Left ventricle myocardium superior (tissue), 1 donor: ENCODE measurements at regions not wholly inside any gene's neighbourhood (a gene's known extent, or its start where the extent isn't known, plus 50 kb on each side); places are given as distances from the start of the nearest gene placed in this dataset.
"Not testable (repeated sequence)": the region's sequence is repeated elsewhere in the genome, so short reads cannot be mapped to it uniquely, and the experiment has no call there.

Experiments used
- ATAC-seq: fragments of 200-7000 bp; cut with Tn5 transposase; one replicate; pipeline ENCODE4 v1.9.1; 2020; ENCODE audit warnings: mild to moderate bottlenecking, moderate library complexity
- DNase-seq: peaks from one replicate; pipeline ENCODE4 v3.0.0-alpha.2; 2020
- intact Hi-C: fragments of 100-400 bp; cut with micrococcal nuclease; formaldehyde crosslinking; loops from one replicate; pipeline ENCODE4 v1.11.0; 2022
- donor health status: DM: no; HTN: yes; CAD: no; lungs with severe emphysema.

DNA sequence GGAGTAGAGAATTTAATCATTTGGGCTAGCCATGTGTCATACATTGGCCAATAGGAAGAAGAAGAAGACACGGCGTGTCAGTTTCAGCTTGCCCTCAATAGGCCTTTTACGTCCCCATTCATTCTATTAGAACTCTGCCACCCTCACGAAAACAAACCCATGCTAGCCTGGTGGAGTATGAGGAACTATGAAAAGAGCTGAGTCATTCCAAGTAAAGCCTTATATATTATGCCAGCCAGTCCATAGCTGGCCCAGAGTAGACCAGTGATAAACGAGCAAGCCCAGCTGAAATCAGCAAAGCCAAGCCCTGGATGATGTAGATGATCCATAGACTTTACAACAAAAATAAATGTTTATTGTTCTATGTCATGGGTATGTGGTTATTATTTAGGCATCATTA is 895.1 kb downstream of the TLE1 start:
- intact Hi-C loops, result no loop called here
- ATAC-seq (no peak), DNase-seq (no peak)

DNA sequence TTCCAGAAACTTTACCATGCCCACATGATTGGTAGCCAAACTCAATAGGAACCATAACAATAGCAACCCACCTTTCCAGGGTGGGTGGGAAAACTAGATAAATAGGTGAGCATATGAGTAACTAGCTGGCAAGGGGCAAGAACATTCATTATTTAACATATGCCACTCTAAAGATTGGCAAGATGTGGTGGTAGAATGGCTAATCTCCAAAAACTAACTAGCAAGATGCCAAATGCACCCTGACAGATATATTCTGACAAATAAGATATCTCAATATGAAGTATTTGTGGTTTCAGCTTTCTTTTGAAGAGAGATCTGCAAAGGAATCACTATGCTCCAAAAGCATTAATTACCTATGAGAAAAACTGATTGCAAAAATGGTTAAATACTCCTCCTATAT is 895.6 kb downstream of the TLE1 start:
- intact Hi-C loops, result no loop called here
- ATAC-seq, result no peak

DNA sequence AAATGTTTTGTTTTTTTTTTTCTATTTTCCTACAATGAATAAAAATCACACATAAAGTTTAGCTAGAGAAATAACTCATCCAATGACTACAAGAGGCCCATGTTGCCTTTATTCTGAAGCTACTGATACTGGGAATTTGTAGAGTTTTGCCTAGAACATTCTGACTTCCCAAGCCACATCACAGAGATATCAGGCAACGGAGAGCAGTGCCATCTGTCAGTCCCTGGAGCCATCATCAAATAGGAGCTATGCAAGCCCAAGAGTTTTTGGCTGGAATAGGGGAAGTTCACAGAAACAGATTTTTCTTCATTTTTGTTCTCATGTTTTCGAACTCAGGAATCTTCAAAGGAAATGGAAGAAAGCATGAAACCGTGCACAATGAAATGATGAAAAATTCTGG is 896.6 kb downstream of the TLE1 start:
- intact Hi-C loops, result no loop called here
- DNase-seq, result peak; percentile 23
- ATAC-seq, result peak; percentile 77

More for the DNA sequence above, 895.6 kb downstream of the TLE1 start:
- DNase-seq, result no peak

DNA sequence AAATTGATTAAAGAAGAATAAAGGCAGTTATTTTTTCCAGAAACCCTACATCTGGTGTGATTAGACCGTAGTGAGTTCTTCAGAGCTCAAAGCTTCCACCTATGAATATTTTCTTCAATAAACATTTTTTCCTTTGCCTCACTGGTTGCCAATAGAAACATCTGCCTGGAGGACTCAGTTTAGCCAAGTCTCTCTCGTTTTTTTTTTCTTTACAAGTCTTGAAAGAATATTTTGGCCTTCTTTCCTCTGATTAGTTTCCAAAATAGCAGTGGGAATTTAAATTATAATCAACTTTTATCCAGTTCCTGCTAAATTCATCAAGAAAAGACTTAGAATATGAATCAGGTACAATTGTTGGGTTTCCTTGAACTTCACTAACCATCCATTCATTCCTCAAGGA is 897.5 kb downstream of the TLE1 start:
- no peak for ATAC-seq
- intact Hi-C loops, result no loop called here
- no peak for DNase-seq

DNA sequence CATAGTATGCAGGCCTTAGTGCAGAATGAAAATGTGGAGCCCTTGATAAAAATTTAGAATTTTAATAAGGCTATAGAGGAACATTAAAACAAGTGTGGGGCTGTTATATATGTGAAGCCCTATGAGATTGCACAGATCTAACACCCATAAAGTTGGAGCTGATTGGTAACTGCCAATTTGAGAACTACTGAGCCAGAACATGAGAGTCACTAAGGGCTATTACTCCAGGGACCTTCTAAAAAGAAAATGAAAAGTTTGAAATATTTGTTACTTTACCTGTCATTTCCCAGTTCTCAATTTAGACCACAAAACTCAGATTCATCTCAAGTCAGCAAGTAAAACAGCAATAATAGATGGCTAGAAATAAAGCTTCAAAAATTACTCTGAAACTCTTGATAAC is 898.6 kb downstream of the TLE1 start:
- no peak for ATAC-seq
- intact Hi-C loops, result no loop called here

DNA sequence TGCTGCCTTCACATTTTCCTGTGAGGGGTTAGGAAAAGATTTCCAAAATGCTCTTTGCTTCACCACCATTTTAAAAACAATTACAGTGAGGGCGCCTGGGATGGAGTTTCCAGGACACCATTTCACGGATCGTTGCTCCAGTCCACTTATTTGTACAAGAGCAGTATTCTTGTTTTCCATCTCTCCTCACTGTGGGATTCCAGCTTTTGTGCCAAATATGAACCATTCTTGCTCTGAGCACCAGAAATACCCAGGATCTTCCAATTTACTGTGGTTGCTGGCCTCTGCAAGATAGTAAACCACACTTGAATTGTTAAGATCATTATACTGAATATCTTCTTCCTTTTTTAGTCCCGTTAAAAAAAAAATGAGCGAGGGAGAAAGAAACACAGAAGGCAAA is 899.5 kb downstream of the TLE1 start:
- no peak for DNase-seq
- ATAC-seq, result no peak
- intact Hi-C loops, result no loop called here

More for the DNA sequence above, 898.6 kb downstream of the TLE1 start:
- no peak for DNase-seq

DNA sequence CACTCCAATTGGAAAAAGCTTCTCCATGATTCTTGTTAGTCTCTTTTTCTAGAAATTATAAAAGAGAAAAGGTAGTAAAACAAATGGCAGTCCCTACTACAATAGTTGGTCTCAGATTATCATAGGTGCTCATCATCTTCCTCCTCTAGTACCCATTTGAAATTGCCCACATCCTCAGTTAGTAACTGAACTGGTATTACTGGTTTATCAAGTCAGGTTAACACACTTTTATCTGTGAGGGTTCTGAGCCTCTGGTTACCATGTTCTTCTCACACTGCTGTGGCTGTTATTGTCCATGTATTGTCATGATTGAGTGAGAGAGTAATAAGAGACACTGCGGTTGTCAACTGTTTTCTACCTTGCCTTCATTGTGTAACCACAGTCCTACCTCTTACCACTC is 901.7 kb downstream of the TLE1 start:
- DNase-seq (no peak), ATAC-seq (no peak)
- intact Hi-C loops, result no loop called here

DNA sequence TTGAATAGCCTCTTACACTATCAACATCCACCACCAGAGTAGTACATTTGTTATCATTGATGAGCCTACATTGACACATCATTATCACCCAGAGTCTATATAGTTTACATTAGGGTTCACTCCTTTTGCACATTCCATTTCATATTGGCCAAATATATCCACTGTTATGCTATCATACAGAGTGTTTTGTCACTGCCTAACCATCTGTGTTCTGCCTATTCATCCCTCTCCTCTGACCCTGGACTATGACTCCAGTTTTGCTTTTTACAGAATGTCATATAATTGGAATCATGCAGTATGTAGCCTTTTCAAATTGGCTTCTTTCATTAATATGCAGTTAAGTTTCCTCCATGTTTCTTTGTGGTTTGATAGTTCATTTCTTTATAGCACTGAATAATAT is 904.7 kb downstream of the TLE1 start:
- intact Hi-C loops, result no loop called here
- DNase-seq (no peak), ATAC-seq (no peak)

DNA sequence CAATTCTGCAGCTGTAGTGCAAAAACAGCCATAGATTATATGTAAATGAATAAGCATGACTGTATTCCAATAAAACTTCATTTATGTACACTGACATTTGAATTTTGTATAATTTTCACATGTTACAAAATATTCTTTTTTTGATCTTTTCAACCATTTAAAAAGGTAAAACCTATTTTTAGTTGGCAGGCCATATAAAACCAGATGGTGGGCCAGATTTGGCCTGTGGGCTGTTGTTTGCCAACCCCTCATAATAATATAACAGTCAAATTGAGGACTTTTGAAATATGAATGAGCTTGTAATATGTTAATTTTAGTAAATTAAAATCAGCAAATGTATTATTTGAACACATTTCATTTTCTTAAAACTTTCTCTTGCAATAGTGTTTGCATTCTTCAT is 913.4 kb downstream of the TLE1 start:
- intact Hi-C loops, result loop anchor here (10.0 kb wide), 1 partner anchor 59 kb away; no protein-coding TSS in a partner anchor
- DNase-seq (no peak), ATAC-seq (no peak)

DNA sequence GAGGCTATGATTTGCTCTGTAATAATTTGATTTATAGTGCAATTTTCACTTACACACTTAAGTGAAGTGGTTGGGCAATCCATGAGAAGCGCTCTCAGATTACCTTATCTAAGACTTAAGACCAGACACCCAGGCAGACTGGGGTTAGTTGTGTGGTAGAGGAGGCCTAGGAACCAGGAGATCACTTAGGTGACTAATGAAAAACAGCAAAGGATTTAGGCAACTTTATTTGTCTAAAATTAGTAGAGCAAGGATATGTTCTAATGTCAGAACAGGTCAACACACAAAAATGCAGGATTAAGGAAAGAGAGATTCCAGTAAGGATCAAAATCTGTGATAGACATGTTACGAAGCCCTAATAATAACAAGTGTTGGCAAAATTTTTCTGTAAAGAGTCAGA is 913.8 kb downstream of the TLE1 start:
- ATAC-seq (no peak), DNase-seq (no peak)
- intact Hi-C loops, result loop anchor here (10.0 kb wide), 1 partner anchor 59 kb away; no protein-coding TSS in a partner anchor

DNA sequence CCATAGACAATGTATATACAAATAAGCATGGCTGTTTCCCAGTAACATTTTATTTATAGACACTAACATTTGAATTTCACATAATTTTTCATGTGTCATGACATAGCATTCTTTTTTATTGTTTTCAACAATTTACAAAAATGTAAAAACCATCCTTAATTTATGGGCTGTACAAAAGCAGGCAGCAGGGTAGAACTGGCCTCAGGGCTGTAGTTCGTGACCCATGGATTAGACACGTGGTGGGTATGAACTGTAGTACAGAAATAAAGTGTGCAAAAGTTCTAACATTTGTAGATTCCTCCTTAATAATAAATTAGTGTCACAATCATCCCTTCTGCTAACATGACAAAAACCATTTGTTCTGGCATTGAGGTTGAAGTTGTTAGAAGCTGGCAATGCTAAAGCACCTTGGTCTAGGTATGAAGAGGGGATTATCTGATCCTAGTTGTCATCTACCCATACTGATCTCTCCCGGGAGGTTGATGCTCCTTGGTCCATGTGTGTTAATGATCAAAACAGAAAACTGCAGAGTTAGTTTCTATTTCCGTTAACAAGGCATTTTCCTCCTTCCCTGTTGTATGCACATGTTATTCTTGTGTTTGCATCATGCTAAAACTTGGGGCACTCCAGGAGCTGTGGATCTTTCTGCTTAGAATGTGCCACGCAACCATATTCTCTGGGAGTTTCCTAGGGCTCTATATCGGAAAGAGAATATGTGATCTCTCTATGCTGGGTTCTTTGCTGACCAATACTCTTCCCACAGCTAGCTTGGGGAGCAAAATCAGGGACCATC is 917.6 kb downstream of the TLE1 start:
- DNase-seq, result no peak
- intact Hi-C loops, result loop anchor here (10.0 kb wide), 1 partner anchor 63 kb away; no protein-coding TSS in a partner anchor
- no peak for ATAC-seq

DNA sequence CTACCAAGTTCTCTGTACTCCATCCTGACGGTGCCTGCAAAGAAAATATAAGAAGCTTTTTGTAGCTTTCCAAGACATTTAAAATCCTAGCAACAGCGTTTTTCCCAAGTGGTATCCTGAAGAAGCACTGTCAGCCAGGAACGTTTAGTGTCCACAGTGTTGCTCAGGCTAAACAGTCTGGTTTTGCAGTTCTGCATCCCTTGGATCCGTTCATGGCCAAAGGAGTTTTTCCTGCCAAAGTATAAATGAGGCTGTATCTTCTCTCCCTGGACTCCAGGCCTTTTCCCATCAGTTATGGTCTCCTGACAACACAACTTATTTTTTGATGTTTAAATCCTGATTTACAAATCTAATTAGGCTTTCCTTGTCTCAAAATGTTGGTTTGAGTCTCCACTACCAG is 925.8 kb downstream of the TLE1 start:
- intact Hi-C loops, result no loop called here
- DNase-seq (no peak), ATAC-seq (no peak)

DNA sequence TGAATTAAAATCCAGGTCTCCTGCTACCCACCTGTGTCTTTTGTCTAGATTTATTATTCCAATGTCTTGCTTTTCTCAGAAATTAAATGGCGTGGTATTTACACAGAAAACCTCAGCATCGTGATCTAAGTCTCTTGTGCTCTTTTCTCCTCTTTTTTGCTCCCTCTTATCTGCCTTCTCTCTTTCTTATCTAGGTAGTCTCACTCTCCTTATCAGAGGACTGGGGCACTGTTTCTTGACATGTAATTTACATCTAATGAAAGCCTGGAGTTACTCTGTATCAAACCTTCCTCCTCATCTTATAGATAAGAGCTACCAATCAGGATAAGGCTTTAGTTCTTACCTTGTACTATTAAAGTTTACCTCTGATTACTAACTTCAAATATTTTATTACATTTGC is 933.8 kb downstream of the TLE1 start:
- intact Hi-C loops, result no loop called here
- ATAC-seq (no peak), DNase-seq (no peak)

DNA sequence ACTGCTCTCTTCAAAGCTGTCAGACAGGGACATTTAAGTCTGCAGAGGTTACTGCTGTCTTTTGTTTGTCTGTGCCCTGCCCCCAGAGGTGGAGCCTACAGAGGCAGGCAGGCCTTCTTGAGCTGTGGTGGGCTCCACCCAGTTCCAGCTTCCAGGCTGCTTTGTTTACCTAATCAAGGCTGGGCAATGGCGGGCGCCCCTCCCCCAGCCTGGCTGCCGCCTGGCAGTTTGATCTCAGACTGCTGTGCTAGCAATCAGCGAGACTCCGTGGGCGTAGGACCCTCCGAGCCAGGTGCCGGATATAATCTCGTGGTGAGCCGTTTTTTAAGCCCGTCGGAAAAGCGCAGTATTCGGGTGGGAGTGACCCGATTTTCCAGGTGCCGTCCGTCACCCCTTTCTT is 942.3 kb downstream of the TLE1 start:
- ATAC-seq, DNase-seq, intact Hi-C loops: not testable (repeated sequence)

DNA sequence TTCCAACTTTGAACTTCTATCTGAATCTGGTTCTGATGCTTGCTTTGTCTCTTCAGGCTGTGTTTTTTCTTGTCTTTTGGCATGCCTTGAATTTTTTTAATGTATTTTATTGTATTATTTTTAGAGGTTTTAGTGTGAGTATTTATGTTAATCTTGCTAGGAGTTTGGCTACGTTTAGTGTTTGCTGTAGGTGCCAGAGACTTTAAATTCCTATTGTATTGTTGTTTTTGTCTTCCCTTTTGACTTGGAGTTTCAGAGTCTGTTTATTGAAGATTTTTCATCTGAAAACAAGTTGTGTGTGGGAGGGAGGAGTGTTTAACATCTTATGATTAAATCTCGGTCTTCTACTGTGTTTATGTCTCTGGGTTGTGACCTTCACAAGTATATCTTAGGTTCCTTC is 956.8 kb downstream of the TLE1 start:
- intact Hi-C loops, result no loop called here
- no peak for ATAC-seq
- DNase-seq, result no peak

DNA sequence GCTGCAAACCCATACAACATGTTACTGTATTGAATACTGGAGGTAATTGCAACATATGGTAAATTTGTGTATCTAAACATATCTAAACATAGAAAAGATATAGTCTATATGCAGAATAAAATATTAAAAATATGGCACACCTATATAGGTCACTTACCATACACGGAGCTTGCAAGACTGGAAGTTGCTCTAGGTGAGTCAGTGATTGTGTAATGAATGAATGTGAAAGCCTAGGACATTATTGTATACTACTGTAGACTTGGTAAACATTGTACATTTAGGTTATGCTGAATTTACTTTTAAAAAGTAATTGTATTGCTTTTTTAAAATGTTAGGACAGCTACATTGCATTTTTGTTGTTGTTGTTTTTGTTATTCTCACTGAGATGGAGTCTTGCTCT is 968.8 kb downstream of the TLE1 start:
- no peak for ATAC-seq
- intact Hi-C loops, result no loop called here
- DNase-seq, result no peak

DNA sequence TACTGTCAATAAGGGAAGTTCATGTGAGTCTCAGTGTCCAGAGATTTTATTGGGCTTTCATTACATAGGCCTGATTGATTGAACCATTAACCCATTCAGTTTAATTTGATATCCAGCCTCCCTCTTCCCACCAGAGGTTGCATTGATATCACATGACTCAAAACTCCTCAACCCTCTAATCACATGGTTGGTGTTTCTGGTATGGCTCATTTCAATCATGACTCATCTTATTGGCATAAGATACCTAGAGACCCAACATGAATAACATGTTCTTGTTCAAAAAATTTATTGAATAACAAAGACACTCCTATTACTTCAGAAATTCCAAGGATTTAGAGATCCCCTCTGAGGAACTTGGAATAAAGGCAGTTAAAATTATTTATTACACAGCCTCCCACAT is 982.2 kb downstream of the TLE1 start:
- intact Hi-C loops, result no loop called here
- no peak for ATAC-seq
- DNase-seq, result no peak

DNA sequence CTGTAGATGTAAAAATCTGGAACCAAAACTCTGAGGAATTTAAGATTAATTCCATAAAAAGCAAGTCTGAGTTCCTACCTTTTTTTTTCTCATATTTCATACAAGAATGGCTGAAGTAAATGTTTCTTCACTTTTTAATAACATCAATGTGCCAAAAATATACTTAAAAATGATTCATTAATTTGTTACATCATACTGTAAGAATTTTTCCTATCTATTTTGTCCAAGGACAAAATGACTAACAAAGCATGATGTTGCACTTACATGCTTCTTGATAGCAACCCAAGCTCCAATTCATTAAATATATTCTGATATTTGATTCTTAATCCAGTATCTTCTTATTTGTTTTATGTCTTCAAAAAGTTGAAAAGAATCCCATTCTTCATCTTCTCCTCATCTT is 988.3 kb downstream of the TLE1 start:
- DNase-seq (no peak), ATAC-seq (no peak)
- intact Hi-C loops, result no loop called here

DNA sequence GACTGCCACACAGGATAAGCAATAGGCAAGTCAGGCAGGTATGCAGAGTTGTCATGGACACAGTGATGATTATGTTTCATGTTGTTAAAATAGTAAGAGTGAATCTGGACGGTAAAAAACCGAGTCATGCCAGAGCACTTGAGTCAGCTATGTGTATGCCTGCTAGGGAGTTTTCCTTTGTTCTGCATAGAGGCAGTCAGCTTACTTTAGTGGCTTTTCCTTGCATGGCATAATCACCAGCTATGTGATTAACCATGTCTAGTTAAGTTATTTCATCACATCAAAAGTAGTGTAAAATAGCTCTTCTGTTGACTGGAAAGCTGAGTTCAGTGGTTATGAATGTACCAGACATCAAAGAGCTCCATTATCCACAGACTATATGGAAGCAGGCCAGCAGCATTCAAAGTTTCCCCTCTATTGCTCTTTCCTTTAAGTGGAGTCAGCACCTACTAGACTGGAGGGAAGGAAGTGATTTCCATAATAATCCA is 989.8 kb downstream of the TLE1 start:
- ATAC-seq (no peak), DNase-seq (no peak)
- intact Hi-C loops, result no loop called here

DNA sequence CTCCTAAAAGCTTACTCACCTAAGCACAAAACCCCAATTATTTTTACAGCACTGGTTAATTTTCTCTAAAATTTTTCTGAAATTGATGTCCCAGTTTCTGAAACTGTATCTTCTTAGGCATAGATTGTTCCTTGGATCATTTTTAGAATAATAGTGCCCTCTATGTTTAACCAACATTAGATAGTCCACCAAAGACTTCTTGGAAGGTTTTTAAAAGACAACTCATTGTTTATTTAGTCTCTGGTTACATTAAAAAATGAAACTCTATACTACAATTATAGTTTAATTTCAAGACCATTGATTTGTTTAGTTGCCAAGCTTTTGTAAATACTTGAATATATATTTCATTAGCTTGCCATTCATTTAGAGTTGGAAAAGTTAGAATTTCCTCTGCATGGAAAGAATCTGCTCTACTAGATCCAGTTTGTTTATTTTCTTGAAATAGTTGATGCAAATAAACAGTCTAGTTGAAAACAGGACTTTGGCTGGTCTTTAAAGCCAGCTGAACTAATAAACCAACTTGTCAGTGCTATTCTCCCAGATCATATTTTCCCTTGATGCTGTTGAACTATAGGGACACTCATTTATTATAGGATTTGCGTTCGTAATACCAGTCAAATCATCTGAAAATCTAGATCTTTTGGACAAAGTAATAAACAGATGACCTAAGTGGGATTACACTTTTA is 990.5 kb downstream of the TLE1 start:
- no peak for ATAC-seq
- intact Hi-C loops, result no loop called here
- DNase-seq, result no peak

DNA sequence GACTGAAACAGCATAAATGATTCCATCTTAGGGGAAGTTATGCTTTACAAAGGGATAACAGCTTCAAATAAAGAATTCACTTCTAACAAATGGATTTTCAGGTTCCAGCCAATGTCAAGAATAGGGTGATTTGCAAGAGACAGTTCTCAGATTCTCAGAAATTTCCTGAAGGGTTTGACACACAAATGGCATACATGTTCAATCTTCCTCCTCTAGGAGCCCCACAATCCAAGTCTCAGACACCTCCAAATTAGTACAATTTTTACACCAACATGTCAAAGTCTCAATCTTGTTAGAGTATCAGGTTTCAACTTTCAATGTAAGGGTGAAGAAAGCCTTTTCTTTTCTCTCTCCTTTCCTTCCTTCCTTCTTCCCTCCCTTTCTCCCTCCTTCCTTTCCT is 996.6 kb downstream of the TLE1 start:
- ATAC-seq, result no peak
- DNase-seq, result no peak
- intact Hi-C loops, result no loop called here
